GM12878 (cell line): ENCODE measurements at regions not wholly inside any gene's neighbourhood (a gene's known extent, or its start where the extent isn't known, plus 50 kb on each side); places are given as distances from the start of the nearest gene placed in this dataset.

Experiments
- ATAC-seq: fragments of 200-7000 bp; cut with Tn5 transposase; 3 replicates; pipeline ENCODE4 v1.9.1; 2020; ENCODE audit warnings: mild to moderate bottlenecking, moderate library complexity
- BruUV-seq: library from RNA; stranded (reverse); fragments of 400-500 nt; replicated peaks from 2 replicates; lab custom pipeline; 2021; lab: Mats Ljungman, UMichigan
- CTCF ChIA-PET: fragments of 300-600 bp; sonication (Branson Sonifier 250); formaldehyde crosslinking; extraction: SDS; loops from one replicate; lab custom pipeline; 2021; ENCODE audit warnings: inconsistent platforms; lab: Yijun Ruan, JAX
- POLR2A ChIA-PET: fragments of 350-600 bp; formaldehyde crosslinking; extraction: SDS; loops from one replicate; lab custom pipeline; 2021; ENCODE audit warnings: inconsistent platforms; lab: Charles Lee
- RAD21 ChIA-PET: fragments of 300-600 bp; sonication (Branson Sonifier 250); formaldehyde crosslinking; loops from one replicate; lab custom pipeline; 2023; ENCODE audit warnings: antibody characterized with exemption; ENCODE audit not compliant: unreplicated experiment; lab: Charles Lee
- SMC1A ChIA-PET: fragments of 300-600 bp; sonication (Branson Sonifier 250); formaldehyde crosslinking; loops from one replicate; lab custom pipeline; 2023; ENCODE audit not compliant: unreplicated experiment, uncharacterized antibody; lab: Charles Lee
- DNase-seq: peaks from one replicate; pipeline ENCODE4 v3.0.0-alpha.2; 2011; ENCODE audit warnings: low read depth, low spot score
- FAIRE-seq: peaks from 3 replicates; lab custom pipeline; 2011; peaks lifted over from hg19 to GRCh38; lab: Jason Lieb, UNC
- H2AFZ ChIP-seq: 2 replicates; pipeline ENCODE4 v1.6.0; 2011; ENCODE audit warnings: low read depth, low read length, control low read depth; ENCODE audit not compliant: control insufficient read depth
- H3K27ac ChIP-seq: 2 replicates; pipeline ENCODE4 v1.5.1; 2011; ENCODE audit warnings: control low read depth; ENCODE audit not compliant: control insufficient read depth, insufficient read depth
- H3K27me3 ChIP-seq, 2 experiments: replicated peaks in 1 of 2; 2 replicates each; pipeline versions ENCODE4 v1.6.0 to v1.6.1; 2011; ENCODE audit warnings: low read length in 1 of 2; ENCODE audit not compliant: control insufficient read depth in 2 of 2, insufficient read depth in 2 of 2
- H3K36me3 ChIP-seq, 2 experiments: 2 replicates each; pipeline ENCODE4 v1.5.1; 2011; ENCODE audit warnings: low read length in 1 of 2; ENCODE audit not compliant: control insufficient read depth in 2 of 2, insufficient read depth in 2 of 2
- H3K4me1 ChIP-seq: 2 replicates; pipeline ENCODE4 v1.6.1; 2011; ENCODE audit warnings: mild to moderate bottlenecking, low read length, moderate library complexity, mixed read lengths; ENCODE audit not compliant: control insufficient read depth, insufficient read depth
- H3K4me2 ChIP-seq: 2 replicates; pipeline ENCODE4 v1.6.0; 2011; ENCODE audit warnings: control low read depth; ENCODE audit not compliant: control insufficient read depth, insufficient read depth
- H3K4me3 ChIP-seq: fragments of 200-600 bp; sonication (generic); 2 replicates; pipeline ENCODE4 v1.5.1; 2016
- H3K79me2 ChIP-seq: 2 replicates; pipeline ENCODE4 v1.6.0; 2011; ENCODE audit warnings: low read length; ENCODE audit not compliant: control insufficient read depth, insufficient read depth
- H3K9ac ChIP-seq: 2 replicates; pipeline ENCODE4 v1.8.0; 2011; ENCODE audit warnings: low read length, control low read depth, mixed read lengths; ENCODE audit not compliant: control insufficient read depth, insufficient read depth
- H3K9me3 ChIP-seq: replicated peaks from 3 replicates; pipeline ENCODE4 v1.5.1; 2011; ENCODE audit warnings: mild to moderate bottlenecking, low read length; ENCODE audit not compliant: control insufficient read depth, insufficient read depth
- H4K20me1 ChIP-seq: 2 replicates; pipeline ENCODE4 v1.6.0; 2011; ENCODE audit not compliant: control insufficient read depth, insufficient read depth
- BHLHE40 ChIP-seq, 2 experiments: fragments of 450-650 bp in 1 of 2; IDR thresholded peaks; 2 replicates each; pipeline ENCODE4 v1.6.1; 2011 to 2017; ENCODE audit warnings: low read depth in 2 of 2, borderline replicate concordance in 1 of 2, improper control_type of control experiment in 1 of 2, low read length in 1 of 2, mild to moderate bottlenecking in 1 of 2
- CBX3 ChIP-seq: fragments of 200-600 bp; sonication (generic); IDR thresholded peaks from 2 replicates; pipeline ENCODE4 v1.6.1; 2016; ENCODE audit warnings: low read depth, borderline replicate concordance
- CEBPZ ChIP-seq: fragments of 150-350 bp; IDR thresholded peaks from 2 replicates; pipeline ENCODE4 v1.6.1; 2016; ENCODE audit warnings: low read depth, low read length
- FOXK2 ChIP-seq: fragments of 450-650 bp; IDR thresholded peaks from 2 replicates; pipeline ENCODE4 v1.6.1; 2017; ENCODE audit warnings: mild to moderate bottlenecking, moderate library complexity
- IRF5 ChIP-seq: fragments of 450-650 bp; IDR thresholded peaks from 2 replicates; pipeline ENCODE4 v1.6.1; 2017; ENCODE audit warnings: borderline replicate concordance
- KDM1A ChIP-seq: fragments of 200-600 bp; sonication (generic); IDR thresholded peaks from 2 replicates; pipeline ENCODE4 v1.6.1; 2016; ENCODE audit warnings: borderline replicate concordance
- MTA3 ChIP-seq: IDR thresholded peaks from 2 replicates; pipeline ENCODE4 v1.6.1; 2012; ENCODE audit warnings: low read length, inconsistent platforms, borderline replicate concordance
- NFYA ChIP-seq: IDR thresholded peaks from 2 replicates; pipeline ENCODE4 v1.6.1; 2011; ENCODE audit warnings: low read depth, mild to moderate bottlenecking, low read length, improper control_type of control experiment, borderline replicate concordance
- NFYB ChIP-seq: IDR thresholded peaks from 2 replicates; pipeline ENCODE4 v1.6.1; 2011; ENCODE audit warnings: low read depth, mild to moderate bottlenecking, low read length, improper control_type of control experiment, moderate library complexity; ENCODE audit not compliant: insufficient read depth
- REST ChIP-seq: IDR thresholded peaks from 2 replicates; pipeline ENCODE4 v1.6.1; 2012; ENCODE audit warnings: mild to moderate bottlenecking, low read depth, low read length
- RUNX3 ChIP-seq: IDR thresholded peaks from 2 replicates; pipeline ENCODE4 v1.6.1; 2012; ENCODE audit warnings: low read length, inconsistent platforms
- SREBF2 ChIP-seq: IDR thresholded peaks from 2 replicates; pipeline ENCODE4 v1.6.1; 2012; ENCODE audit warnings: mild to moderate bottlenecking, low read length
- TARDBP ChIP-seq: IDR thresholded peaks from 2 replicates; pipeline ENCODE4 v1.6.1; 2016; ENCODE audit warnings: borderline replicate concordance
- ZNF217 ChIP-seq: fragments of 450-650 bp; IDR thresholded peaks from 2 replicates; pipeline ENCODE4 v1.6.1; 2017; ENCODE audit warnings: antibody characterized with exemption, mild to moderate bottlenecking
- ZZZ3 ChIP-seq: IDR thresholded peaks from 2 replicates; pipeline ENCODE4 v1.6.1; 2011; ENCODE audit warnings: low read depth; ENCODE audit not compliant: control insufficient read depth, insufficient read length
- WGBS: methylation state at CpG from one replicate; pipeline ENCODE4 v1.1.6; 2016; ENCODE audit warnings: low lambda C conversion rate; ENCODE audit not compliant: insufficient replicate concordance, insufficient coverage; ENCODE audit errors: missing lambda C conversion rate; 5-methylcytosine and 5-hydroxymethylcytosine counted together
- in situ Hi-C: fragments of 300-500 bp; cut with MboI; formaldehyde crosslinking; loops from 9 replicates; pipeline ENCODE4 v1.14.3; 2018; ENCODE audit warnings: mixed read lengths
- intact Hi-C: fragments of 100-400 bp; cut with micrococcal nuclease; formaldehyde crosslinking; loops from one replicate; pipeline ENCODE4 v1.14.2; 2022; ENCODE audit not compliant: unreplicated experiment

- FAIRE-seq (no peak), ATAC-seq (no peak), DNase-seq (no peak)
- WGBS: 6% methylated on average over 1 of the region's 1 CpG
- ChIA-PET RAD21 (no interaction called here), SMC1A (no interaction called here), CTCF (no interaction called here), POLR2A (no interaction called here)
- Histone ChIP-seq H2AFZ (no peak overlapping the region), H3K36me3 (no peaks in the 10 kb centered on the region), H3K27me3 (no peaks in the 10 kb centered on the region), H3K4me2 (no peak overlapping the region), H3K9ac (no peak overlapping the region), H3K4me1 (no peaks in the 10 kb centered on the region), H3K79me2 (no peaks in the 10 kb centered on the region), H3K27ac (no peak overlapping the region), H4K20me1 (no peaks in the 10 kb centered on the region), H3K4me3 (no peak overlapping the region), H3K9me3 (no peaks in the 10 kb centered on the region)
- no TSS peak for BruUV-seq
- in situ Hi-C loops (no loop called here), intact Hi-C loops (no loop called here)
- no peak for TF ChIP-seq BHLHE40 (IDR thresholded peaks at IDR 0.05; ENCODE audit: borderline replicate concordance in 1 of 2, low read depth in 2 of 2, low read length in 1 of 2)
- no peak for TF ChIP-seq NFYA
- no peak for TF ChIP-seq TARDBP
- TF ChIP-seq REST: no peak
- no peak for TF ChIP-seq ZZZ3
- no peak for TF ChIP-seq CEBPZ
- no peak for TF ChIP-seq IRF5
- no peak for TF ChIP-seq ZNF217
- TF ChIP-seq SREBF2: no peak
- TF ChIP-seq KDM1A: no peak
- TF ChIP-seq NFYB: no peak
- no peak for TF ChIP-seq CBX3
- TF ChIP-seq FOXK2: no peak
- no peak for TF ChIP-seq RUNX3
- TF ChIP-seq MTA3: no peak
These were observed 179.4 kb upstream of the ADAMTS5 start for GRCh38 chr21:27146268-27146667.
